GM06990 (cell line): ENCODE measurements at regions not wholly inside any gene's neighbourhood (a gene's known extent, or its start where the extent isn't known, plus 50 kb on each side); places are given as distances from the start of the nearest gene placed in this dataset.

Source experiments
- DNase-seq: peaks from one replicate; pipeline ENCODE4 v3.0.0-alpha.2; 2011; ENCODE audit not compliant: insufficient read length; ENCODE audit errors: extremely low read depth
- H3K27me3 ChIP-seq: replicated peaks from 2 replicates; pipeline ENCODE4 v1.6.0; 2011; ENCODE audit warnings: low read length; ENCODE audit not compliant: control insufficient read depth, insufficient read depth
- H3K36me3 ChIP-seq: 2 replicates; pipeline ENCODE4 v1.5.1; 2011; ENCODE audit warnings: low read length; ENCODE audit not compliant: control insufficient read depth, insufficient read depth
- H3K4me3 ChIP-seq: replicated peaks from 2 replicates; pipeline ENCODE4 v1.5.1; 2011; ENCODE audit warnings: low read depth, mild to moderate bottlenecking, control low read depth, low read length
- TF ChIP-seq, protein P1 (sequence below): IDR thresholded peaks from 2 replicates; pipeline ENCODE4 v1.5.1; 2011; ENCODE audit warnings: low read length, control low read depth, mild to moderate bottlenecking, inconsistent platforms; ENCODE audit not compliant: insufficient read depth, poor library complexity, severe bottlenecking

DNA sequence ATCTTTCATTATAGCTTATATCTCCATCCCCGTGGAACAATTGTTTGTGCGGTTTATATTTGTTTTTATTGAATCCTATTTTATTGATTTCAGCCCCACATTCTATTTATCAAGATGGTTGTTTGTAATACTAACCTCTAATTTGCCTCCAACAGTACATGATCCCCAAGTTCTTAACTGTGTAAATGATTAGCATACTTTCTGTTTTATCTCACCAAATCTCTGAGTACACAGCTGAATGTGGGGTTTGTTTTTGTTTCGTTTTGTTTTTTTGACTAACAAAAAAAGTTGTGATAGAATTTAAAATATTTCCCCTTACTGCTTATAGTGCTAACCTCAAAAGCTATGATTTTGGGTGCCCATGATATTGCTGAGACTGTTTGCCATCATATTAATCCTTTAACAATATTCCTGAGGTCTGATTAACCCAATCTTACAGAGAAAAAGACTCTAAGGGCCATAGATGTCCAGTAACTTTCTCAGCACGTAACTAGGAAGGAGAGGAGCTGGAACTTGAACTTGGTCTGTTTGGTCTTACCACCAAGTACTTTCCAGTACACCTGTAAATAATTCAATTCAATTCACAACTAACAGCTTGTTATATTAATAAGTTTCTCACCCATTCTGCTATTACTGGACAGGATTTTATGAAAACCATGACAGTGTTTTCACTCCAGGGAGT is 789.8 kb downstream of the TUSC7 start:
- DNase-seq = no peak
- Histone ChIP-seq H3K27me3 (no peaks in the 10 kb centered on the region), H3K36me3 (no peaks in the 10 kb centered on the region), H3K4me3 (no peak overlapping the region)
- TF ChIP-seq, protein P1, sequence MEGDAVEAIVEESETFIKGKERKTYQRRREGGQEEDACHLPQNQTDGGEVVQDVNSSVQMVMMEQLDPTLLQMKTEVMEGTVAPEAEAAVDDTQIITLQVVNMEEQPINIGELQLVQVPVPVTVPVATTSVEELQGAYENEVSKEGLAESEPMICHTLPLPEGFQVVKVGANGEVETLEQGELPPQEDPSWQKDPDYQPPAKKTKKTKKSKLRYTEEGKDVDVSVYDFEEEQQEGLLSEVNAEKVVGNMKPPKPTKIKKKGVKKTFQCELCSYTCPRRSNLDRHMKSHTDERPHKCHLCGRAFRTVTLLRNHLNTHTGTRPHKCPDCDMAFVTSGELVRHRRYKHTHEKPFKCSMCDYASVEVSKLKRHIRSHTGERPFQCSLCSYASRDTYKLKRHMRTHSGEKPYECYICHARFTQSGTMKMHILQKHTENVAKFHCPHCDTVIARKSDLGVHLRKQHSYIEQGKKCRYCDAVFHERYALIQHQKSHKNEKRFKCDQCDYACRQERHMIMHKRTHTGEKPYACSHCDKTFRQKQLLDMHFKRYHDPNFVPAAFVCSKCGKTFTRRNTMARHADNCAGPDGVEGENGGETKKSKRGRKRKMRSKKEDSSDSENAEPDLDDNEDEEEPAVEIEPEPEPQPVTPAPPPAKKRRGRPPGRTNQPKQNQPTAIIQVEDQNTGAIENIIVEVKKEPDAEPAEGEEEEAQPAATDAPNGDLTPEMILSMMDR = no peak

DNA sequence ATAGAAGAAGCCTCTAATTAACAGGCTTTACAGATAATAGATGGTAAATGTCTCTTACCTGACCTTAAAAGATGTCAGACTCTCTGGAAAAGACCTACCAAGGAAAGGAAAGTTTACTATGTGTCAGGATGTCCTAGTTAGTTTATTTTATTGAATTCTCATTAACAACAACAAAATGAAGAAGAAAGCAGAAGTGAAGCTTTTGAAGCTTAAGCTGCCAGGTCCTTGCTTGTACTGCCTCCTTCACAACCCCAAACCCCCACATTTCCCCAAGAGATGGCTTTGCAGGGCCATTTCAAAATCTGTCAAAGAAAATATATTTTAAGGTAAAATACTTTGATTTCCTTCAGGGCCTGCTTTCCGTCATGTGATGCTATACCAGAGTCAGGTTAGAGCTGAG is 798.4 kb downstream of the TUSC7 start:
- TF ChIP-seq, protein P1 = no peak
- Histone ChIP-seq H3K36me3 (no peaks in the 10 kb centered on the region), H3K27me3 (no peaks in the 10 kb centered on the region), H3K4me3 (no peak overlapping the region)
- DNase-seq = no peak

DNA sequence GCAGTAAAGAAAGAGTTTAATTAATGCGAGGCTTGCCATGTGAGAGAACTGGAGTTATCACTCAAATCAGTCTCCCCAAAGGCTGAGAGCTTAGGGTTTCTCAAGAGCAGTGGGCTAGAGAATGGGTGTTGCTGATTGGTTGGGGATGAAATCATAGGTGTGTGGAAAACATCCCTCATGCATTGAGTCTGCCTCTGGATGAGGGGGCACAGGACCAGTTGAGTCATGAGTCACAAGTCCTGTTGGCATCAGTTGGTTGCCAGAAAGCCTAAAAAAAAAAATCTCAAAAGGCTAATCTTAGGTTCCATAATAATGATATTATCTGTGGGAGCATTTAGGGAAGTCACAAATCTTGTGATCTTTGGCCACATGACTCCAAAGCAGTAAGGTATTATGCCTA is 800.3 kb downstream of the TUSC7 start:
- DNase-seq = no peak
- TF ChIP-seq, protein P1 = no peak
- Histone ChIP-seq H3K4me3 (no peak overlapping the region), H3K36me3 (no peaks in the 10 kb centered on the region), H3K27me3 (no peaks in the 10 kb centered on the region)

- H3K36me3 ChIP-seq = no peaks in the 10 kb centered on the region
- no peak for DNase-seq
- H3K27me3 ChIP-seq = no peaks in the 10 kb centered on the region
- no peak overlapping the region for H3K4me3 ChIP-seq
- TF ChIP-seq, protein P1 = no peak
These were observed 800.8 kb downstream of the TUSC7 start for GRCh38 chr3:117510396-117510795.

DNA sequence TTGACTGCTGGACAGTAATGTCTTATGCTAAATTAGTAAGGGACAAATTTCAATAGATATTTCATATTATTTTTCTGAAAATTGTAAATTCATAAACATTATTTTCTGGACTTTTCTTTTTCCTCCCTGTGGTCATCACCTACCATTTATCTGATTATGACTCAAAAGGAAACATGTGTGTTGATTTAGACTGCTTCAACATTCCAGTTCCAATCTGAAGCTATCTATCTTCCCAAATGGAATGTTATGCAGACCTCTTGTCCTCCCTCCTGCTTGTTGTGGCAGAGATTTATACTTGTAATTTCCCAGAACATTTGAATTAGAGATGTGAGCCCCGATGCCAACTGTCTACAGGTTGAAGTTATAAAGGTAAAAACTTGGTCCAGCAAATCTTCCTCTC is 803.4 kb downstream of the TUSC7 start:
- TF ChIP-seq, protein P1 = no peak
- Histone ChIP-seq H3K27me3 (no peaks in the 10 kb centered on the region), H3K36me3 (no peaks in the 10 kb centered on the region), H3K4me3 (no peak overlapping the region)
- DNase-seq = no peak

DNA sequence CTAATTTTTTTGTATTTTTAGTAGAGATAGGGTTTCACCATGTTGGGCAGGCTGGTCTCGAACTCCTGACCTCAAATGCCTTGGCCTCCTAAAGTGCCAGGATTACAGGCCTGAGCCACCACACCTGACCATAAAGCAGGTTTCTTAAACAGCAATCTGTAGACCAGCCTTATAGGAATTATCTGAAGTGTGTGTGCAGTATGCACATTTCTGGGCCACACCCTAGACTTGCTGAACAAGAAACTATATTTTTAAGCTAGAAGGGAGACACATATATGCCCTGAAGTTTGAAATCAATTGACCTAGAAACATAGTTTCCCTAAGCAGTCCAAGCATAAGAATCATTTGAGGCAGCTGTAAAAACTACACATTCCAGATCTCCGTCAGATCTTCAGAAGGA is 805.7 kb downstream of the TUSC7 start:
- Histone ChIP-seq H3K4me3 (no peak overlapping the region), H3K36me3 (no peaks in the 10 kb centered on the region), H3K27me3 (no peaks in the 10 kb centered on the region; the same call in 1 of the 2 replicates)
- TF ChIP-seq, protein P1 = no peak
- DNase-seq = no peak
